K562 (cell line): ENCODE measurements at regions not wholly inside any gene's neighbourhood (a gene's known extent, or its start where the extent isn't known, plus 50 kb on each side); places are given as distances from the start of the nearest gene placed in this dataset.
"Not testable (repeated sequence)": the region's sequence is repeated elsewhere in the genome, so short reads cannot be mapped to it uniquely, and the experiment has no call there.

Experiments used
- ATAC-seq: fragments of 200-7000 bp; cut with Tn5 transposase; 3 replicates; pipeline ENCODE4 v1.9.1; 2020; ENCODE audit warnings: moderate library complexity
- BruUV-seq: library from RNA; stranded (reverse); fragments of 400-500 nt; replicated peaks from 2 replicates; lab custom pipeline; 2021; lab: Mats Ljungman, UMichigan
- CTCF ChIA-PET: fragments of 300-600 bp; formaldehyde crosslinking; extraction: SDS; loops from one replicate; lab custom pipeline; 2021; ENCODE audit warnings: low intra/inter-chr PET ratio; lab: Yijun Ruan, JAX
- POLR2A ChIA-PET: fragments of 300-600, 350-650 bp; sonication (Branson Sonifier 250); formaldehyde crosslinking; extraction: SDS; loops from one replicate; lab custom pipeline; 2021; ENCODE audit warnings: antibody characterized with exemption, inconsistent platforms; lab: Yijun Ruan, JAX
- DNase-seq, 4 experiments: peaks; one replicate each; pipeline versions ENCODE4 v3.0.0 to v3.0.0-alpha.2; 2011 to 2018; ENCODE audit warnings: low spot score in 3 of 4, mixed read lengths in 3 of 4; ENCODE audit errors: extremely low read depth in 1 of 4
- FAIRE-seq: peaks from 2 replicates; lab custom pipeline; 2011; peaks lifted over from hg19 to GRCh38; lab: Jason Lieb, UNC
- H2AFZ ChIP-seq: 2 replicates; pipeline ENCODE4 v1.6.0; 2011; ENCODE audit warnings: low read depth, low read length, control low read depth, inconsistent platforms
- H3K27ac ChIP-seq: fragments of 200-600 bp; 3 replicates; pipeline ENCODE4 v1.8.0; 2011; ENCODE audit warnings: low read depth, mild to moderate bottlenecking, control low read depth, inconsistent platforms, low read length, moderate library complexity, mixed read lengths; ENCODE audit errors: extremely low read depth
- H3K27me3 ChIP-seq, 2 experiments: fragments of 300-600 bp in 1 of 2; 2 replicates in 1 of 2; 3 replicates in 1 of 2; pipeline versions ENCODE4 v1.6.0 to v1.8.0; 2011; ENCODE audit warnings: inconsistent platforms in 2 of 2, low read length in 2 of 2, mild to moderate bottlenecking in 1 of 2, mixed read lengths in 1 of 2, moderate library complexity in 1 of 2; ENCODE audit not compliant: control insufficient read depth in 2 of 2, insufficient read depth in 2 of 2
- H3K36me3 ChIP-seq: fragments of 300-600 bp; 3 replicates; pipeline ENCODE4 v1.8.0; 2011; ENCODE audit warnings: mild to moderate bottlenecking, low read length, inconsistent platforms; ENCODE audit not compliant: control insufficient read depth, insufficient read depth
- H3K4me1 ChIP-seq, 2 experiments: fragments of 200-600 bp in 1 of 2; replicated peaks in 1 of 2; 2 replicates in 1 of 2; 3 replicates in 1 of 2; pipeline versions ENCODE4 v1.5.1 to v1.8.0; 2011; ENCODE audit warnings: inconsistent platforms in 2 of 2, low read length in 2 of 2, mild to moderate bottlenecking in 1 of 2, mixed read lengths in 1 of 2, moderate library complexity in 1 of 2; ENCODE audit not compliant: control insufficient read depth in 2 of 2, insufficient read depth in 2 of 2
- H3K4me2 ChIP-seq: 2 replicates; pipeline ENCODE4 v1.6.1; 2011; ENCODE audit warnings: low read length, control low read depth, inconsistent platforms, mixed read lengths; ENCODE audit not compliant: insufficient read depth
- H3K4me3 ChIP-seq: fragments of 200-600 bp; sonication (generic), shearing (Covaris generic); 2 replicates; pipeline ENCODE4 v1.5.1; 2016; ENCODE audit warnings: control low read depth, inconsistent platforms
- H3K79me2 ChIP-seq: fragments of 200-600 bp; 3 replicates; pipeline ENCODE4 v1.8.0; 2011; ENCODE audit warnings: low read length, inconsistent platforms; ENCODE audit not compliant: control insufficient read depth, insufficient read depth
- H3K9ac ChIP-seq, 2 experiments: 2 replicates each; pipeline versions ENCODE4 v1.6.0 to v1.6.1; 2011; ENCODE audit warnings: low read depth in 2 of 2, low read length in 2 of 2, control low read depth in 1 of 2, inconsistent platforms in 1 of 2, mild to moderate bottlenecking in 1 of 2, mixed read lengths in 1 of 2; ENCODE audit not compliant: insufficient read depth in 1 of 2
- H3K9me1 ChIP-seq: one replicate; pipeline ENCODE4 v1.6.0; 2011; ENCODE audit warnings: inconsistent platforms, mild to moderate bottlenecking, low read length, moderate library complexity; ENCODE audit not compliant: control insufficient read depth, insufficient read depth
- H3K9me3 ChIP-seq: replicated peaks from 2 replicates; pipeline ENCODE4 v1.5.1; 2011; ENCODE audit warnings: low read depth, low read length, inconsistent platforms; ENCODE audit not compliant: control insufficient read depth, insufficient read depth
- H4K20me1 ChIP-seq: replicated peaks from 2 replicates; pipeline ENCODE4 v1.6.1; 2011; ENCODE audit warnings: low read length, inconsistent platforms, mixed read lengths; ENCODE audit not compliant: control insufficient read depth, insufficient read depth
- WGBS: fragments of 100-300 bp; shearing (Covaris generic); methylation state at CpG from one replicate; pipeline ENCODE4 v1.1.6; 2016; ENCODE audit warnings: low coverage, mixed read lengths; ENCODE audit not compliant: insufficient coverage; ENCODE audit errors: missing lambda C conversion rate; 5-methylcytosine and 5-hydroxymethylcytosine counted together
- in situ Hi-C: fragments of 300-500 bp; cut with MboI; formaldehyde crosslinking; loops from 4 replicates; pipeline ENCODE4 v1.15.0; 2018; ENCODE audit warnings: inconsistent platforms, mixed read lengths
- intact Hi-C: fragments of 100-400 bp; cut with micrococcal nuclease; formaldehyde crosslinking; loops from 2 replicates; pipeline ENCODE4 v1.14.2; 2022

GRCh38 chr18:15026041-15026440 lies 278.1 kb downstream of the ANKRD30B start:
- H3K9me3 ChIP-seq, H4K20me1 ChIP-seq, H3K4me1 ChIP-seq, DNase-seq, CTCF ChIA-PET, H3K9me1 ChIP-seq, ATAC-seq, BruUV-seq, FAIRE-seq, H3K4me3 ChIP-seq, in situ Hi-C loops, intact Hi-C loops, H3K79me2 ChIP-seq, H3K4me2 ChIP-seq, H3K9ac ChIP-seq, H3K27ac ChIP-seq, H3K27me3 ChIP-seq, H3K36me3 ChIP-seq, POLR2A ChIA-PET, H2AFZ ChIP-seq: not testable (repeated sequence)

- H3K9me1 ChIP-seq, H3K27ac ChIP-seq, in situ Hi-C loops, FAIRE-seq, H3K79me2 ChIP-seq, POLR2A ChIA-PET, H3K27me3 ChIP-seq, H4K20me1 ChIP-seq, H3K9me3 ChIP-seq, H3K4me2 ChIP-seq, BruUV-seq, CTCF ChIA-PET, H3K4me1 ChIP-seq, ATAC-seq, H3K36me3 ChIP-seq, H3K9ac ChIP-seq, H3K4me3 ChIP-seq, H2AFZ ChIP-seq, intact Hi-C loops, DNase-seq: not testable (repeated sequence)
- 0% methylated on average over 1 of the region's 4 CpGs for WGBS
These were observed 280.1 kb downstream of the ANKRD30B start for GRCh38 chr18:15028037-15028436.

- H2AFZ ChIP-seq, ATAC-seq, POLR2A ChIA-PET, BruUV-seq, H3K9me1 ChIP-seq, FAIRE-seq, H3K79me2 ChIP-seq, intact Hi-C loops, DNase-seq, H3K4me1 ChIP-seq, H4K20me1 ChIP-seq, H3K9ac ChIP-seq, in situ Hi-C loops, H3K27me3 ChIP-seq, H3K36me3 ChIP-seq, H3K27ac ChIP-seq, CTCF ChIA-PET, H3K4me3 ChIP-seq, H3K9me3 ChIP-seq, H3K4me2 ChIP-seq: not testable (repeated sequence)
- no CpG with 5 or more reads among the region's 12 CpGs for WGBS
These were observed 312.4 kb downstream of the ANKRD30B start for GRCh38 chr18:15060279-15060880.

GRCh38 chr18:15061289-15061896 lies 313.4 kb downstream of the ANKRD30B start:
- POLR2A ChIA-PET, ATAC-seq, FAIRE-seq, H3K27me3 ChIP-seq, H2AFZ ChIP-seq, H3K9me3 ChIP-seq, H3K79me2 ChIP-seq, H3K4me1 ChIP-seq, CTCF ChIA-PET, intact Hi-C loops, H3K9me1 ChIP-seq, DNase-seq, H3K27ac ChIP-seq, H3K4me2 ChIP-seq, in situ Hi-C loops, H4K20me1 ChIP-seq, H3K9ac ChIP-seq, H3K4me3 ChIP-seq, H3K36me3 ChIP-seq, BruUV-seq: not testable (repeated sequence)
- WGBS: 0% methylated on average over 5 of the region's 9 CpGs
